ENCODE measurements at regions not wholly inside any gene's neighbourhood (a gene's known extent, or its start where the extent isn't known, plus 50 kb on each side); places are given as distances from the start of the nearest gene placed in this dataset.

DNA sequence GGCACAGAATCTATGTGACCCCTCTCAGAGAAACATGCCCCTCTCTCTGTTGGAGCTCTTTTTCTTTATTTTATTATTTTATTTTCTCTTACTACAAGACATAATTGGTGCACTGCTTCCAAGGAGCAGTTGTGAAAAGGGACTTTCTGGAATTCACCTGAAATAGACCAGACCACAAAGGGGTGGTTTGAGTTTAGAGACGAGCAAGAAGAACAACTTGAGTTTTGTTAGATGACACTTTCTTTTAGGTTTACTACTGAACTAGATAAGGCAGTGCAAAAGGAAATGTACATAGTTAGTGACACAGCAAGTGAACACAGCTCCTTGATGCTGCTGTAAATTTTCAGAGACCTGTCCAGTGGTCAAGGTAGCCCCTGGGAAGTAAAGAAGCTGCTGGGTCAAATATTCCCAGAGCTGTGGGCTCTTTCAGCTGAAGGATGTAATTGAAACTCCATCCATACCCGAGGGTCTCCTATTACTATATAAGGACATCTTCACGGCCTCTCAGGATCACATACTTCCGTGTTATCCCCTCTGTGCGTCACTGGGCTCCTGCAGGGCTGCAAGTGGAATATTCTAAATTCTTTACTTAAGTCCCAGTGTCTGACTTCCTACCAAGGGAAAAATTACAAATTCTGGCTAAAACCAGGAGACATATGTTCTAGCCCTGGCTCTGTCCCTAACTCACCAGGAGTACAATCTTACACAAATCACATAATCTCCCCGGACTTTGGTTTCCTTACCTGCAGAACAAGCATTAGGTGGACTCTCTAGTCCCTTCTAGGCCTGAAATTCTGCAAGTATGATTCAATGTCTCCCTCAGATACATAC, 69.1 kb upstream of the ADTRP start:
- no peak for TF ChIP-seq POLR2A (IDR thresholded peaks at IDR 0.05)
- TF ChIP-seq, protein P1, sequence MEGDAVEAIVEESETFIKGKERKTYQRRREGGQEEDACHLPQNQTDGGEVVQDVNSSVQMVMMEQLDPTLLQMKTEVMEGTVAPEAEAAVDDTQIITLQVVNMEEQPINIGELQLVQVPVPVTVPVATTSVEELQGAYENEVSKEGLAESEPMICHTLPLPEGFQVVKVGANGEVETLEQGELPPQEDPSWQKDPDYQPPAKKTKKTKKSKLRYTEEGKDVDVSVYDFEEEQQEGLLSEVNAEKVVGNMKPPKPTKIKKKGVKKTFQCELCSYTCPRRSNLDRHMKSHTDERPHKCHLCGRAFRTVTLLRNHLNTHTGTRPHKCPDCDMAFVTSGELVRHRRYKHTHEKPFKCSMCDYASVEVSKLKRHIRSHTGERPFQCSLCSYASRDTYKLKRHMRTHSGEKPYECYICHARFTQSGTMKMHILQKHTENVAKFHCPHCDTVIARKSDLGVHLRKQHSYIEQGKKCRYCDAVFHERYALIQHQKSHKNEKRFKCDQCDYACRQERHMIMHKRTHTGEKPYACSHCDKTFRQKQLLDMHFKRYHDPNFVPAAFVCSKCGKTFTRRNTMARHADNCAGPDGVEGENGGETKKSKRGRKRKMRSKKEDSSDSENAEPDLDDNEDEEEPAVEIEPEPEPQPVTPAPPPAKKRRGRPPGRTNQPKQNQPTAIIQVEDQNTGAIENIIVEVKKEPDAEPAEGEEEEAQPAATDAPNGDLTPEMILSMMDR (IDR thresholded peaks at IDR 0.05) = no peak
